Right cardiac atrium (tissue), 5 donors: ENCODE measurements at regions not wholly inside any gene's neighbourhood (a gene's known extent, or its start where the extent isn't known, plus 50 kb on each side); places are given as distances from the start of the nearest gene placed in this dataset.

Experiments
- ATAC-seq, 2 donors: fragments of 200-7000 bp; cut with Tn5 transposase; one replicate each; pipeline versions ENCODE4 v1.8.0 to v1.9.1; 2020; ENCODE audit warnings: moderate library complexity in 2 of 2, mild to moderate bottlenecking in 1 of 2
- DNase-seq, 3 donors: peaks; one replicate each; pipeline ENCODE4 v3.0.0-alpha.2; 2020
- H3K27ac ChIP-seq: one replicate; pipeline ENCODE4 v1.5.1; 2013; ENCODE audit warnings: mild to moderate bottlenecking, low read length, control low read depth, moderate library complexity
- H3K27me3 ChIP-seq: one replicate; pipeline ENCODE4 v1.6.1; 2013; ENCODE audit not compliant: control insufficient read depth, insufficient read depth
- H3K4me1 ChIP-seq: one replicate; pipeline ENCODE4 v1.6.1; 2013; ENCODE audit warnings: low read length; ENCODE audit not compliant: control insufficient read depth, insufficient read depth
- H3K4me3 ChIP-seq: one replicate; pipeline ENCODE4 v1.5.1; 2013; ENCODE audit warnings: low read length, control low read depth
- H3K9me3 ChIP-seq: one replicate; pipeline ENCODE4 v1.6.1; 2013; ENCODE audit warnings: low read length; ENCODE audit not compliant: control insufficient read depth
- WGBS: extraction: QIAGEN DNeasy Blood & Tissue Kit; methylation state at CpG from one replicate; pipeline ENCODE4 v1.1.7; 2013; 5-methylcytosine and 5-hydroxymethylcytosine counted together
- intact Hi-C, 4 donors: fragments of 100-400 bp; cut with DNase I; formaldehyde crosslinking; loops; one replicate each; pipeline versions ENCODE4 v1.11.0 to v1.14.0; 2022 to 2023
- donor health status: healthy with polysubstance abuse.
- donor health status: DM: no; HTN: yes; CAD: no.
- donor health status: DM: no; HTN: no; CAD: no.
- donor health status: DM: no; HTN: yes; CAD: no; lungs with severe emphysema.
- donor health status: DM: yes; HTN: yes; CAD: no.

DNA sequence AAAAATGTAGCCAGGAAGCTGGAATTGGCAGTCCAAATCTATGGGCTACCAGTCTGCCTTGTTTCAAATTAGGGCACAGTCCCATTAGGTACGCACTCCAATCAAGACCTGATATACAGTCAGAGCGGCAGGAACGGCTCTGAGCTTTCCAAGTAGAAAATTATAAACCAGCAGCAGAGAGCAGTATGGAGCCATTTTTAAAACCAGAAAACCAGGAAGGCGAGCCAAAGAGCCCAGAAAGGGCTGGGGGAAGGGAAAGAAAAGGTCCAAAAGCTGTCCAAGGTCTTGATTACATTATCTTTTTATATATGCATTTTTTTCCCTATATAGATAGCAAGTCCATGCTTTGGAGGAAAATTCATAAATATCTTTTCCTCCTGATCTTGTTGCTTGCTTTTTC is 719.0 kb downstream of the RWDD3 start:
- Histone ChIP-seq H3K4me3 (no peak overlapping the region), H3K9me3 (no peaks in the 10 kb centered on the region), H3K27me3 (no peaks in the 10 kb centered on the region), H3K27ac (no peak overlapping the region), H3K4me1 (no peaks in the 10 kb centered on the region)
- 19% methylated on average over 4 of the region's 4 CpGs for WGBS
- DNase-seq (peak in 1 of 3 donors; percentile 44), ATAC-seq (peak in 1 of 2 donors; percentile 68)
- intact Hi-C loops = no loop called here

DNA sequence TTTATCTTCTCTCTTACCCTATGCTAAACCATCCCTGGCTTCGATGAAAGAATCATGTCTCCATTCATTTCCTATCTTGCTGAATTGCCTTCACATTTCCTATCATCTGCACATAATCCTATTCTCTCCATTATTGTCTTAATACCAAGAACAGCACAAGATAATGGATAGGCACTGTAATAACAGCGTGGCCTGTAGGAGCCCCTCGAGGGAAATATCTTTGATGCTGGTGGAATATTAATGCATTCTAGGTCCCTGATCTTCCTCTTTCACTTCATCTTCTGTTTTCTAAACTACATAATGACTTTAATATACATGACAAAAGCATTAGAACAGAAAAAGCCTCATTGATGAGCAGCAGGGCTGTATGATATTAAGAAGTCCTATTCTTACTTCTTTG is 720.6 kb downstream of the RWDD3 start:
- ATAC-seq (no peak), DNase-seq (no peak)
- H3K27ac ChIP-seq = no peak overlapping the region
- H3K9me3 ChIP-seq = no peaks in the 10 kb centered on the region
- intact Hi-C loops = no loop called here
- H3K27me3 ChIP-seq = no peaks in the 10 kb centered on the region
- H3K4me3 ChIP-seq = no peak overlapping the region
- H3K4me1 ChIP-seq = no peaks in the 10 kb centered on the region
- 81% methylated on average over 3 of the region's 3 CpGs for WGBS

DNA sequence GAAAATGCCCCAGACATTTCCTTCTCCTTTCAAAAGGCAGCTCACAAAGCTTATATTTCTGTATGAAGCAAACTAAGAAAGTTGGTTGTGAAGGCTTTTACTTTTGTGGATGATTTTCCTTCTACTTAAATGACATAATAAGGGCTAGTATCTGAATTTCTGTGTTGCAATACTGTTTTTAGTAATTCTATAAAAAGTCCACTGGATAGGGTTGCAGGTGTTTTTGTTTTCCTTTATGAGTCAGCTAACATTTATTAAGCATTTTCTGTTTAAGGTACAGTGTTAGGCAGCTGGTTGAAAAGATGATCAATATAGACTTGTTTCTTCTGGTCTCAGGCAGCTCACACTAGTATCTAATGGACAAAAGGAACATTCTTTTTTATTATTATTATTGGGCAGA is 722.2 kb downstream of the RWDD3 start:
- Histone ChIP-seq H3K4me1 (no peaks in the 10 kb centered on the region), H3K4me3 (no peak overlapping the region), H3K27ac (no peak overlapping the region), H3K9me3 (no peaks in the 10 kb centered on the region), H3K27me3 (no peaks in the 10 kb centered on the region)
- ATAC-seq = no peak
- no peak for DNase-seq
- intact Hi-C loops = no loop called here

DNA sequence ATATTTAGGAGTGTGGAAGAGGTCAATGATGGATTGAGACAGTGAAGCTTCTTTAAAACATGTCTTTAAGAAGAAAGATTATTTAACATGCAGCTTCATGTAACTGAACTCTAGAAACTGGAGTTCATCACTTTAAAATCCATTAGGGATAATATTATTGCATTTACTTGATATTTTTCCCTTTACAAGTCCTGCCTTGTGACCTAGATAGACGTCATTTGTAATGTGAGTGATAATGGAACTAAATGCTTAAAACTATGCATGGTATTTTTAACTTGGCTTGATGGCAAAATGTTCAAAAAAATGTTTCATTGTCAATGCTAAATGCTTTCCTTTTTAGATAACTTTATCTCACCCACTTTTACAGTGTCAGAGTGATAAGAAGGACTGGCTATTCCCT is 723.7 kb downstream of the RWDD3 start:
- Histone ChIP-seq H3K9me3 (no peaks in the 10 kb centered on the region), H3K27ac (no peak overlapping the region), H3K27me3 (no peaks in the 10 kb centered on the region), H3K4me1 (no peaks in the 10 kb centered on the region), H3K4me3 (no peak overlapping the region)
- intact Hi-C loops = no loop called here
- DNase-seq = no peak
- WGBS = 10% methylated on average over 1 of the region's 1 CpG
- no peak for ATAC-seq

DNA sequence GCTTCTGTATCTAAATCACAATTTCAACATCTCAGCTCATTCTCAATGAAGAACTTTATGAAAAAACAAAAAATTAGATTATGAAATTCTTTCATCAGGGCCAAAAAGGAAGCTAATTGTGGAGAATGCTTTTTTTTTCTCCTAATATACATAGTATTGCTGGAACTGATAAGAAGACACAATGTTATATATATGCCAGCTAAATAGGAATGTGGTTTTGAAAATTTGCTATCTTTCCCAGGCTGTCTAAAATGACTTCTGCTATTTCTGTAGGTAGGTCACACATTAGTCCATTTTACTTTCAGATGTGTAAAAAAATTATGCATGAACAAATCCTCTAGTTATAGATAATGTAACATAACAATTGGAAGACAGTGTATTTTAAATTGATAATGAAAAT is 732.9 kb downstream of the RWDD3 start:
- intact Hi-C loops = no loop called here
- Histone ChIP-seq H3K4me3 (no peak overlapping the region), H3K9me3 (no peaks in the 10 kb centered on the region)

DNA sequence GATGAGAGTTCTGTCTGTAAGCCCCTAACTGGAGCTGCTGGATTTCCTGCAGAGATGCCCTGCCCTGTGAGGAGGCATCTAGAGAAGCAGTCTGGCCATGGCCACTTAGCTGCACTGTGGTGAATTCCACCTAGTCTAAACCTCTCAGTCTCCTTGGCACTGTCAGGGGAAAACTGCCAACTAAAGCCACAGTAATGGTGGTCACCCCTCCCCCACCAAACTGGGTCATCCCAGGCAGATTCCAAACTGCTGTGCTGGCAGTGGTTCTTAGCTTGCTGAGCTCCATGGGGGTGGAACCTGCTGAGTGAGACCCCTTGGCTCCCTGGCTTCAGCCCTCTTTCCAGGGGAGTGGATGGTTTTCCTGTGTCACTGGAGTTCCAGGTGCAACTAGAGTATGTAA is 740.6 kb downstream of the RWDD3 start:
- Histone ChIP-seq H3K4me3 (no peak overlapping the region), H3K27me3 (no peaks in the 10 kb centered on the region), H3K4me1 (no peaks in the 10 kb centered on the region), H3K27ac (no peak overlapping the region), H3K9me3 (no peaks in the 10 kb centered on the region)
- no peak for ATAC-seq
- intact Hi-C loops = no loop called here
- no peak for DNase-seq

More for the DNA sequence above, 732.9 kb downstream of the RWDD3 start:
- Histone ChIP-seq H3K27ac (no peak overlapping the region), H3K27me3 (no peaks in the 10 kb centered on the region), H3K4me1 (no peaks in the 10 kb centered on the region)
- DNase-seq = no peak
- no peak for ATAC-seq

DNA sequence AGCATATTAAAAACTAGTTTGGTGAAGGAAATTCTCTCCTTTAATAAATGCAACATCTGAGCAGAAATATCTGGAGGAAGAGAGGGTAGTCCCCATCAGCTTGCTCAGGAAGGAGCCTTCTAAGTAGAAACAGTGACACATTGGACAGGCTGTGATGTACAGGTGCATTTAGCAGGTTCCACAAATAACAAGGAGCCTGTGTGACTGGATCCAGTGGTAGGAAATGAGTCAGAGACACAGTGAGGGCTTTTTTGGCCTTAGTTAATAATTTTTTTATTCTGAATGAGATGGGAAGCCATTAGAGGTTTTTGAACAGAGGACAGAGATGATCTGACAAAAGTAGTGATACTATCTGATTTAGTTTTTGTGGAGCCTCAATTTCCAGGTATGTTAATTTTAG is 738.9 kb upstream of the PTBP2 start:
- intact Hi-C loops = no loop called here
- no peaks in the 10 kb centered on the region for H3K4me1 ChIP-seq
- no peaks in the 10 kb centered on the region for H3K27me3 ChIP-seq
- ATAC-seq = no peak
- no peak overlapping the region for H3K4me3 ChIP-seq
- H3K27ac ChIP-seq = no peak overlapping the region
- H3K9me3 ChIP-seq = no peaks in the 10 kb centered on the region
- no peak for DNase-seq

DNA sequence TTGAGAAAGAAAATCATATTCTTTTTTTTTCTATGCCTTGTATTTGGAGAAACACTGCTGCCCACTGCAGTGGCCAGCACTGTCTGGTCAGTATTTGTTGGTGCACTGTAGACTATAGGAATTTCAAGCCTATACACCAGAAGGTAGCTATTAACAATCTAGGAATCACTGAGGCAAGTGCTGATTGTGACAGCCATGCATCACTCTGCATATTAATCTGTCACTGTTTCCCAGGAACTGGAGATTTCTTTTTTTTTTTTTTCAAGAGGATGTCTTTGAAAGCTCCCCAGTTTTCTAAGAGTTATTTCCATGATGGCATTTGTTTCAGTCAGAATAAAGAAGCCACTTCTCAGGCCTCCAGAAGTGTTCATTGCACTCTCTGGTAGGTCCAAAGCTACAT is 737.8 kb upstream of the PTBP2 start:
- H3K9me3 ChIP-seq = no peaks in the 10 kb centered on the region
- no peaks in the 10 kb centered on the region for H3K27me3 ChIP-seq
- no peaks in the 10 kb centered on the region for H3K4me1 ChIP-seq
- intact Hi-C loops = no loop called here
- DNase-seq = no peak
- no peak for ATAC-seq
- H3K27ac ChIP-seq = no peak overlapping the region
- no peak overlapping the region for H3K4me3 ChIP-seq

DNA sequence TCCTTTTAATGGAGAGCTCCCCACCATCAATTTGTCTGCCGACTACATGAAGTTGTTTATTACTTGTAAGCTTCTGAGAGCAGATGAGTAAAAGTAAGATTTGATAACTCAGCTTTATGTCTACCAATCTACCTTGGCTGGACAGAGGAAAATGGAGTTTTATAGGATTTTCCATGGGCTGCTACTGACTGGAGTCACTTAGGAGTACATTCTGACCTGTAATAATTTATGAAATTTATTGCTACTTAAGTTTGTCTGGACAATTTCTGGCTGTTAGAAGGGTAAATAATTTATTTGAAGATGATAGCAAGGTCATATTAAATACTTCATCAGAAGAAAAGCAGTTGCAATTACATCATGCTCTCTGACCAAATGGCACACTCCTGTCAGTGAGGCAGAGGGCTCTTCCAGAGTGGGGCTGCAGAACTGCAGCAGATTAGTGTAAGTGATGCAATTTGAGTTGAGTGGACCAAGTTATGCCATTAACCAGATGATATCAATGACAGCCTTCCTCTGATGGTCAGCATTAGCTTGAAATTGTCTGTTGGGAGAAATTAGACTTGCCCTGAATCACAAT is 736.7 kb upstream of the PTBP2 start:
- intact Hi-C loops = no loop called here
- DNase-seq (no peak), ATAC-seq (no peak)
- no peak overlapping the region for H3K4me3 ChIP-seq
- no peaks in the 10 kb centered on the region for H3K4me1 ChIP-seq
- 57% methylated on average over 1 of the region's 1 CpG for WGBS
- H3K9me3 ChIP-seq = no peaks in the 10 kb centered on the region
- H3K27me3 ChIP-seq = no peaks in the 10 kb centered on the region
- H3K27ac ChIP-seq = no peak overlapping the region

DNA sequence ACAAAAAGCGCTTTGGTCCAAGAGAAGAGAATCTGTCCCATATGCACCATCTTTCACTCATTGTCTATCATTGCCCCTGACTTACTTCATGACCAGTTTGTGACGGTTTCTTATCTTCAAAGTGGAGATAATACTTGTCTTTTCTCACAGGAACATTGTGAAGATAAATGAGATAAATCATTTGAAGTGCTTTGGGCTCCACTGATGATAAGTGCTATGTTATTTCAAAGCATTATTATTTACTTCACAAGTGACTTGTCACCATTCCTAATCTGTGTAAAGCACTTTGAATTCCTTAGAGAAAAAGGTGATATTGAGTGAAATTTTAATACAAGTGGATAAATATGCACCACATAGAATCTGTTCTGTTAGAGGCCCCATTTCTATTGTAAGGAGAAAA is 731.6 kb upstream of the PTBP2 start:
- Histone ChIP-seq H3K4me1 (no peaks in the 10 kb centered on the region), H3K4me3 (no peak overlapping the region), H3K9me3 (no peaks in the 10 kb centered on the region), H3K27ac (no peak overlapping the region), H3K27me3 (no peaks in the 10 kb centered on the region)
- ATAC-seq (no peak), DNase-seq (no peak)
- intact Hi-C loops = no loop called here
- WGBS = 50% methylated on average over 2 of the region's 2 CpGs

DNA sequence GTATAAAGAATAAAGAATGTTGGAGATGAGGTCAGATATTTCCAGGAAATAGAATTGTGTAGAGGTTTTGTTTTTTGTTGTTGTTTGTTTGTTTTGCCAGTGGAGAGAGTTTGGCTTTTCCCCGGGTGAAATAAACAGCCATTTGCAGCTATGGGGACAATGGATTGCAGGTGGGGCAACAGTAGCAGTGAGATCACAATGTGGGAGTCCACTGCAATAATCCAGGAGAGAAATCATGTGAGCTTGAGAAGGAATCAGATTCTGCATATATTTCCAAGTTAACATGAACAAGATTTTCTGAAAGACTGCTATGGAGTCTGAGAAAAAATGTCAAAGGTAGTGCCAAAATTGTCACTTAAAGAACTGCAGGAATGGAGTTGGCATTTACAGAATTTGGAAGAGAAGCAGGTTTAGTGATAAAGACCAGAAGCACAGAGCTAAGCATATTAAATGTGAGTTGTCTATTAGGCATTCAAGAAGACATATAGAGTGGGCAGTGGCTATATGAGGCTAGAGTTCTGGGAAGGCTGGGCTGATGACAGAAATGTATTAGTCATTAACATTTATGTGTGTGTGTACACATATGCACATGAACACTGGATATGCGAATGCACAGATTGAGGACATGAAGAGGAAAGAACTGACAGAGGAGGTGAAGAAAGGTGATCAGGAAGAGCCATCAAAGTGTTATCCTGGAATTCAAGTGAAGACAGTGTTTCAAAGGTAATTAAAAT is 729.6 kb upstream of the PTBP2 start:
- no peak overlapping the region for H3K27ac ChIP-seq
- no peak for ATAC-seq
- H3K9me3 ChIP-seq = no peaks in the 10 kb centered on the region
- intact Hi-C loops = no loop called here
- no peak for DNase-seq
- peaks cover 3% of the 10 kb centered on the region for H3K4me1 ChIP-seq
- no peaks in the 10 kb centered on the region for H3K27me3 ChIP-seq
- WGBS = 42% methylated on average over 2 of the region's 2 CpGs
- H3K4me3 ChIP-seq = no peak overlapping the region

DNA sequence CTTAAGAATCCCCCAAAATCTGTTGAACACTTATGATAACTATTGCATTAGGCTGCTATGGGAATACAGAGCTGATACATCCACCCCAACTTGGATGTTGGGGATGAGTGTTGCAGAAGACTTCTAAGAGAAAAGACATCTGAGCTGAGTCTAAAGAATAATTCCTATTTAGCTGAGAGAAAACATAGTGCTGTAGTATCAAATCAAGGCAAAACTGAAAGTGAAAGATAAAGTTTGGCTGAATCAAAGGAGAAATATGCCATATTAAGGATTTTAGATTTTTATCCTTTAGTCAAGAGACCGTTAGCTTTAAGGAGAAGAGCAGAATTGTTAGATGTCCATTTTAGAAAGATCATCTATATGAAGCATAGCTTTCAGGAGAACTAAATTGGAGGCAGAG is 726.9 kb upstream of the PTBP2 start:
- WGBS = 45% methylated on average over 1 of the region's 1 CpG
- Histone ChIP-seq H3K27ac (no peak overlapping the region), H3K4me3 (peak overlapping the region; percentile 23), H3K9me3 (no peaks in the 10 kb centered on the region), H3K27me3 (no peaks in the 10 kb centered on the region), H3K4me1 (peaks cover 3% of the 10 kb centered on the region)
- intact Hi-C loops = no loop called here
- DNase-seq = no peak
- ATAC-seq = no peak
